NCI-H2029 (cell line): ENCODE measurements at regions not wholly inside any gene's neighbourhood (a gene's known extent, or its start where the extent isn't known, plus 50 kb on each side); places are given as distances from the start of the nearest gene placed in this dataset.
"Not testable (repeated sequence)": the region's sequence is repeated elsewhere in the genome, so short reads cannot be mapped to it uniquely, and the experiment has no call there.

Experiments used
- DNase-seq: peaks from one replicate; lab custom pipeline; 2025; lab: John Stamatoyannopoulos, UW

DNA sequence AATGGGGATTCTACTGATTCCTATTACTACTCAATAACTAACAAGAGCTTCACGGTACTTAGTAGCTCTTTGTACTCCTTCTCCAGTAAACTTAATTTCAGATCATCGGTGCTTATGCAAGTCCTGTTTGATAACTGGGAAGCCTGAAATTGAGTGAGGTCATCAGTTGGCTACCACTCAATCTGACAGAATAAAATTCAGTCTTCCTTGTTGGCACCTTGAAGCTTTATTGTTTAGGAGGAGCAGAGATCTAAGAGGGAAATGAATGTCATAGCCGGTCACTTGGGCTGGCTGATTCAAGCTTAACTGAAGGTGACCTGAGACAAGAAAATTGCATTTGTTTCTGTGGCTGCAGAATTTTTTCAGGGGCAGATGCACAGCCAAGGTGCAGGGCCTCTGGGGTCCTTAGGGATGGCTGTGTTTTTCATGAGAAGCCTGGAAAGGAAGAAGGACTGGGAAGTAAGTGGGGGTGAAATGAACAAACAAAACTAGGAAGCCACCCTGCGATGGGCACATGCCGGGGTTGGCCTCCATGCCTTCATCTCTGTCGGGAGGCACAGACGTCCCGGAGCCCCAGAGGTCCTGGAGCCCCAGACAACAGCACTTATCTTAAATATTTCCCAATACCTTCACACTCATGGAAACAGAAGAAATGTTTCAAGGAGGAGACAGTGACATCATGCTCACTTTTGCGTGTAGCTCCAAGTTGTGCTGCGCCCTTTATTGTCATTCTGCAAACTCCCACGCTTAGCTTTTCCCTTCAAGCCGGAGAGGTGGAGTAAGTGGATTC lies 85.0 kb upstream of the KIF5B start:
- DNase-seq = peak; percentile 53

- no peak for DNase-seq
Observed at GRCh38 chr10:32140403-32140802, 84.2 kb upstream of the KIF5B start.

- no peak for DNase-seq
Observed at GRCh38 chr10:32139223-32140073, 83.2 kb upstream of the KIF5B start.

DNA sequence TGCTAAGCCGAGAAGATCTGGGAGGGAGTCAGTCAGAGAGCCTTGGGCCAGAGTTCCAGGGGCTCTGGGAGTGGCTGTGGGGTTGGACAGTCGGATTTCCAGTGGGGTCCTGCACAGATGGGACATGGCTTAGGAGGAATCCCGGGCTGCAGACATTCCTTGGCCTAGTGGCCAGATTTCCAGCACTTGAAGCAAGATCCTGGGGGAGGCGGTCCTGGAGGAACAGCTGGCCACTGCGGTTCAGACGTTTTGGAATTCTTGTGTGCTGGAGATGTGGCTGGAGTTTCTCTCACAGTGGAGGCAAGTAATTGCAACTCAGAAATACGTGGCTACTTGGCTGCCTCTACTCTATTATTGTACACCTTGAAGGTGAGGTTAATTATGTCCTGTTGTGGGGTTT lies 80.7 kb upstream of the KIF5B start:
- DNase-seq = not testable (repeated sequence)

GRCh38 chr10:32135796-32136195 lies 79.6 kb upstream of the KIF5B start:
- DNase-seq = not testable (repeated sequence)

DNA sequence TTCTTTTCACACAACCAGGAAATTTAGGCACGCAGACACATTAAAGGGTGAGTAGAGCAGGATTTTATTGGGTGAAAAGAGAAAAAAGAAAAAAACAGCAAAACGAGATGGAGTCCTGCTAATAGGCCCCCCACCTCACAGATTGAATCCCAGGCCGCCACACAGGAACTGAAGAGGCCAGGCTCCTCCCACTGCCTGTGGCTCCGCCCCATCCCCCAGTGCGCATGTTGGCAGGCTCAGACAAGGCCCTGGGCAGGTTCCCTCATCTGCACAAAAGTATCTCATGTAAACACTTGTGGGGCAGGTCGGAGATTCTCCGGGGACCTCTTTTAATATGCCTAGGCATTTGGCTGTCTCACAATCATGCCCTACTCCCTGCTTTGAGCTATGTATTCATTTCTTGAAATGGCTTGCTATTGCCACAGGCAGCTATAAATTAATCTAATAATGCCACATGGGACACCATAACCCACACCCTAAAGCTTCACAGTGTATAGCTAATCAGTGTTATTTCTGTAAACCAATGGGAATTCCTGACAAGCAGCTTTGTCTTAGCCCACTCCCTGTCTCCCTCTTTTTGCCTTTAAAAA lies 76.2 kb upstream of the KIF5B start:
- no peak for DNase-seq

GRCh38 chr10:32131388-32131787 lies 75.2 kb upstream of the KIF5B start:
- DNase-seq = no peak

DNA sequence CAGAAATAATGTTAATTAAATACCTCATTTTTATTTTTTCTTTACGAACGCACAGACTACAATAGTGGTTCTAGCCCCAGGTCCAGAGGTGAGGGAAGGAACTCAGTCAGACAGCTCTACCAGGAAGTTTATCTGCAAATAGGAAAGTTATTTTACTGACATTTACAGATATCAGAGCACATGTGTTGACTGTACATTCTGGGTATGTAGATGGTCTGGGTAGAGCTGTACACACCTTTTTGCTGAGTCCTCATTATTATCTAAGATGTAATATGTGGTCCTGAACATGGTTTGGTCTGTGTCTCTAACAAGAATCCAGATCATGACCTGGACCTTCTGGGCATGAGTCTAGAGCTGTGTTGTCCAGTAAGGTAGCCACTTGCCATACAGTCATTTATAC lies 74.6 kb upstream of the KIF5B start:
- no peak for DNase-seq

DNA sequence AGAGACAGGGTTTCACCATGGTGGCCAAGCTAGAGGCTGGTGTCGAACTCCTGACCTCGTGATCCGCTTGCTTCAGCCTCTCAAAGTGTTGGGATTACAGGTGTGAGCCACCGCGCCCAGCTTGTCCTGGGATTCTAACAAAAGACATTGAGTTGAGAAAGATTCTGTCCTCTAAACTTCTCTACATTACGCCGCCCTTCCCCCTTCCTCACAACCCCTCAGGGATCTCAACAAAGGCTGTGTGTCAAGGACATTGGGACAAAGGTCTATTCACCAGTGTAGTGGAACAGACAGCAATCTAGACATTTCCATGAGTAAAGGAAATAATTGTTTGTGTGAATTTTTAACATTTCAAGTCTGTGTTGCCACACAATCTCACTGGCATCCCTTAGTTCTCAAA lies 68.8 kb upstream of the KIF5B start:
- DNase-seq = no peak

- no peak for DNase-seq
Observed at GRCh38 chr10:32123021-32123420, 66.8 kb upstream of the KIF5B start.

DNA sequence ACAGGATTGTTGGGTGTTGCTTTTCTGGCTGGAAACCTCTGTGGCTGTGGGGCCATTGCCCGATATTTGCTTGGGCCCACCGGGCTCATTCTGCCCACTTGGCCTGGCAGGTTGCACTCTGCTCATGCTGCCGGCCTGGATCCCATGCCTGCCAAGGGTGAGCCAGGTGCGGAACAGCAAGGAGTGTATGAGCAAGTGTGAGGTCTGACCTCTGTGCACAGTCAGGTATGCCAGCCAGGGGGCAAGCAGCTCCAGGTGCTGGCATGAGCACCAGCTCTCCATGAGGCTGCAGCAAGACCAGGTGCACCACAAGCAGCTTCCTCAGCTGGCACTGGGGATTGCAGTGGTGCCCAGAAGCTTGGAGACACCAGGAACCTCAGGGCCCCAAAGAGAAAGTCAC lies 65.4 kb upstream of the KIF5B start:
- no peak for DNase-seq

DNA sequence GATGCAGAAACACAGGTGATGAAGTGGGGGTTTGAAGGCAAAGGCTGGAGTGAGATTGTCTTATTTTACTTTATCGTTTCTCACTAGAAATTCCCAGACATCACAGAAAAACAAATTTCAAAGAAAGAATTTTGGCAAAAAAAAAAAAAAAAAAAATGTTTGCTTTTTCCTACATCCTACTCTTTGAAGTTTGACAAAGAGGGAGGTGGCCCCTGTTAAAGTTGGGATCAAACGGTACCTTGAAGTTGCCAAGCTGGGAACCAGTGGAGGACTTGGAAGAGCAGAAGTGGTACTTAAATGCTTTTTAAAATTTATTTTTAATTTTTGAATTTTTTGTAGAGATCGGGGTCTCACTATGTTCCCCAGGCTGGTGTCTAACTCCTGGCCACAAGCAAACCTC lies 63.9 kb upstream of the KIF5B start:
- DNase-seq = no peak

DNA sequence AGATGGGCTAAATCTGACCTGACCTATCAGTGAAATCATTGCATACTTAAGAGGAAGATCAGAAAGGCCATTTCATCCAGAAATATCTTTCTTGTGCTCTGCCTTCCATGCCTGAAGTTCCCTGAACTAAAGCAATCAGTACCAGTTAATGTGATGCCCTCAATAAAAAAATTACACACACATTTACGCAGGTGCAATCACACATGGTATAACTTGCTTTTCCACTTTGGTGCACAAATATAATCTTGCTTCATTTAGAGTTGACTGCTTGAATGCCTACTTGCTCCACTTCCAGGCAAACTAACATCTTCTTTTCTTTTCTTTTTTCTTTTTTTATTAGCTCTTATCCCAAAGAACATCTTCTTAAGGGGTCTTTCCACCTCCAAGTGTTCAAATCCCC lies 58.3 kb upstream of the KIF5B start:
- DNase-seq = no peak

DNA sequence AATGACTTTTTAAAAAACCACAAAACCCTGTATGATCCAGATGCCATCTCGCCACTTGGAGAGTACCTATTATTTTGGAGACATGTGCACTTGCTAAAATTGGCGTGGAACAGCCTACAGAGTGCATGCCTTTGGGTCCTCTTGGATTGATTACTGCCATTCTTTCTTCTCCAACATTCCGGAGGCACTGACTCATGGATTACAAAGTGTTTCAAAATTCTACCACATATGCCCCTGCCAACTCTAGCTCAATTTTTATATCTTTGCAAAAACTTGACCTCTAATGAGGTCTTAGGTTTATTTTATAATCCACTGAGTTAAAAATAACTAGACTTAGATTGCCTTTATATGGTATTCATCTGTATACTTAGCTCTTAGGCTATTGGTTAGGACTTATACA lies 55.8 kb upstream of the KIF5B start:
- no peak for DNase-seq

GRCh38 chr10:32111585-32111984 lies 55.4 kb upstream of the KIF5B start:
- no peak for DNase-seq

- no peak for DNase-seq
Observed at GRCh38 chr10:32110790-32111189, 54.6 kb upstream of the KIF5B start.

- no peak for DNase-seq
Observed at GRCh38 chr10:32109603-32110002, 53.4 kb upstream of the KIF5B start.
